Non-pigmented ciliary epithelial cell (primary cell): ENCODE measurements at regions not wholly inside any gene's neighbourhood (a gene's known extent, or its start where the extent isn't known, plus 50 kb on each side); places are given as distances from the start of the nearest gene placed in this dataset.
"Not testable (repeated sequence)": the region's sequence is repeated elsewhere in the genome, so short reads cannot be mapped to it uniquely, and the experiment has no call there.

Experiments
- DNase-seq: peaks from one replicate; pipeline ENCODE4 v3.0.0-alpha.2; 2010; ENCODE audit warnings: low read depth

- no peak for DNase-seq
Observed at GRCh38 chr6:140663772-140664171, 1289.3 kb upstream of the CITED2 start.

GRCh38 chr6:140663094-140663493 lies 1288.6 kb upstream of the CITED2 start:
- no peak for DNase-seq

GRCh38 chr6:140661691-140662090 lies 1287.2 kb upstream of the CITED2 start:
- DNase-seq, result no peak

GRCh38 chr6:140660295-140660694 lies 1285.8 kb upstream of the CITED2 start:
- no peak for DNase-seq

GRCh38 chr6:140653972-140654371 lies 1279.5 kb upstream of the CITED2 start:
- DNase-seq, result no peak

GRCh38 chr6:140653506-140653905 lies 1279.1 kb upstream of the CITED2 start:
- no peak for DNase-seq

GRCh38 chr6:140649502-140649901 lies 1275.1 kb upstream of the CITED2 start:
- not testable (repeated sequence) for DNase-seq

- not testable (repeated sequence) for DNase-seq
Observed at GRCh38 chr6:140647322-140647721, 1272.9 kb upstream of the CITED2 start.

- DNase-seq, result no peak
Observed at GRCh38 chr6:140644017-140644416, 1269.6 kb upstream of the CITED2 start.

GRCh38 chr6:140641412-140641811 lies 1267.0 kb upstream of the CITED2 start:
- DNase-seq, result no peak

- DNase-seq, result no peak
Observed at GRCh38 chr6:140636908-140637402, 1262.5 kb upstream of the CITED2 start.

GRCh38 chr6:140636271-140636907 lies 1261.9 kb upstream of the CITED2 start:
- no peak for DNase-seq

- no peak for DNase-seq
Observed at GRCh38 chr6:140627002-140627401, 1252.6 kb upstream of the CITED2 start.

GRCh38 chr6:140623498-140623897 lies 1249.0 kb upstream of the CITED2 start:
- peak; percentile 37 for DNase-seq

- DNase-seq, result no peak
Observed at GRCh38 chr6:140620496-140620895, 1246.0 kb upstream of the CITED2 start.

GRCh38 chr6:140609956-140610355 lies 1235.5 kb upstream of the CITED2 start:
- no peak for DNase-seq

- no peak for DNase-seq
Observed at GRCh38 chr6:140609321-140609720, 1234.9 kb upstream of the CITED2 start.

GRCh38 chr6:140604786-140605185 lies 1230.3 kb upstream of the CITED2 start:
- DNase-seq, result no peak

- no peak for DNase-seq
Observed at GRCh38 chr6:140602431-140603248, 1228.2 kb upstream of the CITED2 start.

GRCh38 chr6:140601021-140601808 lies 1226.8 kb upstream of the CITED2 start:
- no peak for DNase-seq

GRCh38 chr6:140599916-140600315 lies 1225.5 kb upstream of the CITED2 start:
- DNase-seq, result no peak

GRCh38 chr6:140597181-140597580 lies 1222.7 kb upstream of the CITED2 start:
- no peak for DNase-seq

GRCh38 chr6:140594806-140595128 lies 1220.3 kb upstream of the CITED2 start:
- no peak for DNase-seq
